Uterus (tissue), 2 donors: ENCODE measurements at regions not wholly inside any gene's neighbourhood (a gene's known extent, or its start where the extent isn't known, plus 50 kb on each side); places are given as distances from the start of the nearest gene placed in this dataset.

Experiments
- POLR2A ChIP-seq, 2 donors: fragments of 450-650 bp; IDR thresholded peaks; one replicate each; pipeline ENCODE4 v1.6.1; 2016; ENCODE audit warnings: antibody characterized with exemption in 2 of 2, mild to moderate bottlenecking in 1 of 2, moderate library complexity in 1 of 2
- TF ChIP-seq, protein P1 (sequence below), 4 experiments: fragments of 200-600 bp in 2 of 4; fragments of 450-650 bp in 2 of 4; sonication (generic) in 2 of 4; IDR thresholded peaks; one replicate each; pipeline ENCODE4 v1.5.1; 2016 to 2019; ENCODE audit warnings: antibody characterized with exemption in 4 of 4, mild to moderate bottlenecking in 2 of 4, moderate library complexity in 1 of 4

DNA sequence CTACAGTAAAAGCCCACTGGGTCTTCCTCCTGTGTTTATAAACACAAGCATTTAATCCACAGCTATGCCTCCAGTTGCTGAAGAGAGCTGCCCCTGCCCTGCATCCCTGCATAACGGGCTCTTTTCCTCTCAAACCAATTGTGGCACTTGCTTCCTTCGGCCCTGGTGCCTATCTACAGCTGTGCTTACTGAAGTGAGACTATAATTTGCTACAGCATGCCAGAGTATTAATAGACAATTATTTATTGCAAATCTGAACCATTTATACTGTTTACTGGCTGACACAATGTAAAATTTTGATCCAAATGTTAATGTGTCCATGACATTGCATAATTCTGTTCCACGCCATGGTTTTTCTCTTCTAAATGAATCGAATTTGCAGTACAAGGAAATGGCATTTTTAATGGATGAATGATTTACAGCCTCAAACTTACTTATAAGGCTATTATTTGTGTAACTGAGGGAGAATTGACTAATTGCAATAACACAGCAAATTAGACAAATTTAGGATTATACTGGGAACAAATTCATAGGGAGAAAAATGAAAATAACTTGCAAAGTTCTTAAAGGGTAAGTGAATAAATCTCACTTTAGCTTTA is 457.0 kb upstream of the HNRNPA3 start:
- TF ChIP-seq, protein P1, sequence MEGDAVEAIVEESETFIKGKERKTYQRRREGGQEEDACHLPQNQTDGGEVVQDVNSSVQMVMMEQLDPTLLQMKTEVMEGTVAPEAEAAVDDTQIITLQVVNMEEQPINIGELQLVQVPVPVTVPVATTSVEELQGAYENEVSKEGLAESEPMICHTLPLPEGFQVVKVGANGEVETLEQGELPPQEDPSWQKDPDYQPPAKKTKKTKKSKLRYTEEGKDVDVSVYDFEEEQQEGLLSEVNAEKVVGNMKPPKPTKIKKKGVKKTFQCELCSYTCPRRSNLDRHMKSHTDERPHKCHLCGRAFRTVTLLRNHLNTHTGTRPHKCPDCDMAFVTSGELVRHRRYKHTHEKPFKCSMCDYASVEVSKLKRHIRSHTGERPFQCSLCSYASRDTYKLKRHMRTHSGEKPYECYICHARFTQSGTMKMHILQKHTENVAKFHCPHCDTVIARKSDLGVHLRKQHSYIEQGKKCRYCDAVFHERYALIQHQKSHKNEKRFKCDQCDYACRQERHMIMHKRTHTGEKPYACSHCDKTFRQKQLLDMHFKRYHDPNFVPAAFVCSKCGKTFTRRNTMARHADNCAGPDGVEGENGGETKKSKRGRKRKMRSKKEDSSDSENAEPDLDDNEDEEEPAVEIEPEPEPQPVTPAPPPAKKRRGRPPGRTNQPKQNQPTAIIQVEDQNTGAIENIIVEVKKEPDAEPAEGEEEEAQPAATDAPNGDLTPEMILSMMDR (IDR thresholded peaks at IDR 0.05) = no peak
- TF ChIP-seq POLR2A (IDR thresholded peaks at IDR 0.05) = no peak
